G401.6 (cell line): ENCODE measurements at regions not wholly inside any gene's neighbourhood (a gene's known extent, or its start where the extent isn't known, plus 50 kb on each side); places are given as distances from the start of the nearest gene placed in this dataset.

Experiments
- FAIRE-seq: peaks from 2 replicates; lab custom pipeline; 2012; peaks lifted over from hg19 to GRCh38; lab: Jason Lieb, UNC

DNA sequence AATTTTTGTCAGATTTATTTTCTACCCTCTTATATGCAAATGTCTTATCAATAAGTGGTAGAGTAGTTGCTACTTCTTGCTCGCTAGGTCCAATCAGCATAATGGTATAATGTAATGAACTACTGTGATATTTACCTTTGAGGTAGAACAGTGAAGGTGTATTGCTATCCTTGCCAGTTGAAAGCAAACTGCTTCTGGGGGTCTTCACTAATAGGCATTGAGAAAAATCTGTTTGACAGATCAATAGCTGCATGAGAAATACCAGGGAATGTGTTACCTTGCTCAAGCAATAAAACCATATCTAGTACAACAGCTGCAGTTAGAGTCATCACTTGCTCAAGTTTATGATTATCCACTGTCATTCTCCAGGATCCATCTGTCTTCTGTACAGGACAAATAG lies 50.1 kb upstream of the EFEMP1 start:
- no peak for FAIRE-seq

DNA sequence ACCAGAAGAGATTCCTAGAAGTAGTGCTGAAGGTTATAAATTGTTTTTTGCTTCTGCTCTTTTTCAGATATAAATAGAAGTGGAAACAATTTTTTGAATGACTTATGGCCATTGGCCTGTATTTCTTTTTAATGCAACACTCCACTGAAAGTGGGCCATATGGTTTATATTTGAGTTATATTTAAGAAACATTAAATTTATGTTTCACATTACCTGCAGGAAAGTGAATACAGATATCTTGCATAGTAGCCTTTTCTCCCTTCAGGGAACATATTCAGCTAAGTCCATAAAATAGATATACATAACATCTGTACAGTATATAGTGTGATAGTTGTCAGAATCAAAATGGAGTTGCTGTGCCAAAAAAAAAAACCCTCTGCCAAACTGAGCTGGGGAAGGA lies 53.1 kb upstream of the EFEMP1 start:
- no peak for FAIRE-seq

DNA sequence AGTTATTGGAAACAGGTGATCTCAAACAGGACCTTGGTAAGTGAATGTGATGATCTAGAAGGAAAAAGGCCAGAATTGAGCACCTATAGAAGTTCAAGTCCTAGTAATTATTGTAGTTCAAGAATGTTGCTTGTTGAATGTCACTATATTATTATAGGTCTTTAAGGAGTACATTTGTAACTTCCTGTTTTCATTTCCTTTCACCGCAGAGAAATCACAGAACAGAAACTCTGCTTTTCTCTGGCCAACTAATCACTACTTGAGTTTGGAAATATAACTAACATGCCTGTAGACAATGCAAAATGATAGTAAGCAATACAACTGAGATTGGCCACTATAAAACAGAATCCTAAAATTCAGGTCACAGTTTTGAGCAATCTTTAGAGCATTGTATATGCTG lies 61.8 kb upstream of the EFEMP1 start:
- no peak for FAIRE-seq

DNA sequence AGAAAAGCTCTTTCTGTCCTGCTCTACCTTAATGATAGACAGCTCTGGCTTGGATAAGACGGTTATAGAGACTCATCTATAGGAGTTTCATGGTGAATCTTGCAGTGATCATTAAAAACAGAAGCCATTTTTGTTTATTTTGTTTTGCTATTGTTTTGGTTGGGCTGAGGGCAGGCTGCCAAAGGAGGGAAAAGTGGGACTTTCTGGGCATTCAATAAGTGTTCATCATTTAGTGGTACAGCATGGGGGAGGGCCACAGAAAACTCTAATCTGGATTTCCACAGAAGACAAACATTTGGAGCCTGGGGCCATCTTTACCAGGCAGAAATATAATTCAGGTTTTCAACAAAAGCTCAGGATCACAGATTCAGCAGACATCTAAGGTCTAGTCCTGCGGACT lies 62.4 kb upstream of the EFEMP1 start:
- FAIRE-seq: no peak

DNA sequence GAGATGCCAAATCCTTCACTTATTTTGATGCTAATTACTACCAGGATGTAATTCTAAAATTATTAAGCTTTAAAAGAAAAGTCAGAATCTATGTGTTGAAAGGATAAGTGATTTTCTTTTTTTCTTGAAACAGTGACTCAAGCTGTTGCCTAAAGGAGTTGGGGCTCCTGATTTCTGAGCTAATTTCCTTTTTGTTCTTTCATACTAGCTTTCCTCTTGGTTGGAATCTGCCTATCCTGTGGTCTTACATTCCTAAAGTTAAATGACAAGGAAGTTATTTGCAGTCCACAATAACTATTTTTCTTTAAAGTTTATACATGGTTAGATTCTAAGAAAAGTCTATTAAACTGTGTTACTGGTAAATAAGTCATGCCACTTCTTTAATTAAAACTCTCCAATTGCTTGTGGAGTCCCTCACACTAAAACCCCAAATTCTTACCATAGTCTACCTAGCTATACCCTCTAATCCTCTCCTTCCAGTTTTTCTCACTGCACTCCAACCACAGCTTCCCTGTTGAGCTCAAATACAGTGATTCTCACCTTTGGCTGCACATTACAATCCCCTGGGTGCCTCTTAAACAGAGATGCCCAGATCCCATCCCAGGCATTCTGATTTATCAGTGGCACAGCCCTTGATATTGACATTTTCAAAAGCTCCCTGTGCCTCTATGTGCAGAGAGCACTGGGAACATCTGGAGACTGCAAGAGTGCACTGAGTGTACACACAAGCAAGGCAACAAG lies 63.3 kb upstream of the EFEMP1 start:
- FAIRE-seq: no peak

DNA sequence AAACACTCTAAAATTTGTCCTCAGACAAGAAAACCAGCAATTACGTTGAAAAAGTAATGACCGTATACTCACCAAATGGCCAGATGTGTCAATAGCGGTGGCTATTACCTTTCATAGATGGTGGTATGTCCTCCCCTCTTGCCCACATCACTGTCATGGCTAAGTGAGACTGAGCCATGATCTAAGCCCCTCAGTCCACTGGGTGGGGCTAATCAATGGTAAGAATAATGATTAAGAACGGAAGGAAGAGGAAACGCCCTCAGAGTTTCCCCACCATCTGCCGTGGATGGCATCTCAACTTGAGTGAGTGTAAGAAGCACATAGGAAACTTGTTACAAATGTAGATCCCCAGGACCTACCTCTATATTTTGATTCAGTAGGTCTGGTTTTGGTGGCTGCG lies 65.8 kb upstream of the EFEMP1 start:
- FAIRE-seq: no peak

DNA sequence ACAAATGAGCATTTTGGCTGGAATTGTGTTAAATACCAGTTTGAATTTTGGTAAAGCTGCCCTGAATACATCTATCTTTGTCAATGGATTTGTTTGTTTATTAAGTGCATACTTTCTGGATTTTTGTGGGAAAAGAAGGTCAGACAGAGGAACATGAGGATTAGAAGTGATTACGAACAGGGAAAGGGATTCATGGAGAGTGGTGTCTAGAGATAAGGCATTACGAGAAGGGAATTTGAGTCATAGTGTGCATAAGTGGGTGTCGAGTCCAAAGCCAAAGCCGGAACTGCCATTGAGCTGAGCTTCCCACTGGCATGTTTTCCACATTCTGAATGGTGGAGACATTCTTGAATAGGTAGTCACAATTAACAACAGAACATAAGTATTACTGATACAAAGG lies 68.9 kb upstream of the EFEMP1 start:
- FAIRE-seq: no peak

DNA sequence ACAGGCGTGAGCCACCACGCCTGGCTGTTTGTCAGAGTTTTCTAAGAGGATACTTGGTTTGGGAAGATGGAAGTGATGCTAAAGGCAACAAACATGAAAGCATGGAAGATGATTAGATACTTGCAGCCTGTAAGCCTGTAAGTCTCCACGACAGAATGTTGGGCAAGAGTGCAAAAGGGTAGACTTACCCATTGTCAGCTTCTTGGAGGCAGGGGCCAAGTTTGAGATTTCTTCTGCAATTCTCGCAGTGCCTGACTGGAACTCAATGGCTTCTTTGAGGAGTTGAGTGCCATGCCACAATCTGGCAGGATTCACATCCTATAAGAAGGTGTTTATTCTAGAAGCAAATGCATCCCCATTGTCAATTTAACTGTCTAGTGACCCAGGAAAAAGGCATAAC lies 70.1 kb upstream of the EFEMP1 start:
- FAIRE-seq: no peak

DNA sequence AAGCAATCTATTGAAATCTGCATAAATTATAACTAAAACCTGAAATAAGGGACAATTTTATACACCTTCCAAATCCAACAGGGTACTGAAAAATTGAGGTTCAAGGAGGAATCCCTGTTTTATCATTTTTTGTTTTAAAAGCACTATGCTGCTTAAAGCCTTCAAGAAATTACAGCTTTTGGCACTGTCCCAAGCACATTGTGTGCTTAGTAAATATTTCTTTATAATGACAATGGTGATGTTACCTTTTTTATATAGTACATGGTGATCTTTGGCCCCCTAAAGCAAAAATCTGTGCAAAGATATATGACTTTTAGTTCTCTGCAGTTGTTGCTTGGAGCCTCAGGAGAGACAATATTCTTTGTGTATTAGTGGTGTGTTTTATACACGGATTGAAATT lies 71.6 kb upstream of the EFEMP1 start:
- FAIRE-seq: no peak

DNA sequence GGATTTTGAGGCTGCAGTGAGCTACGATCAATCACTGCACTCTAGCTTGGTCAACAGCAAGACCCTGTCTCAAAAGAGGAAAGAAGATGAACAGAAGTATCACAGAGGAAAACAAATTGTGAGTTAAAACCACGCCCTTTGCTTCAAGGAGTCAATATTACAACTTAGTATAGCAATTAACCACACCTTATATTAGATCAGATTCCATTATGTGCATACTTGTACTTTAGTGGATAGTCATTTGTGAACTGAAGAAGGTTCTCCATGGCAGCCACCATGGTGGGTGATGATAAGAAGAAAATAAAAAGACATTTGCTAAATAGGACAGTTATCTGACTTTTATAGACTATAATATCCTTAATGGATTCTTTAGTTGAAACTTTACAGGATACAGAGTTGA lies 72.3 kb upstream of the EFEMP1 start:
- no peak for FAIRE-seq

DNA sequence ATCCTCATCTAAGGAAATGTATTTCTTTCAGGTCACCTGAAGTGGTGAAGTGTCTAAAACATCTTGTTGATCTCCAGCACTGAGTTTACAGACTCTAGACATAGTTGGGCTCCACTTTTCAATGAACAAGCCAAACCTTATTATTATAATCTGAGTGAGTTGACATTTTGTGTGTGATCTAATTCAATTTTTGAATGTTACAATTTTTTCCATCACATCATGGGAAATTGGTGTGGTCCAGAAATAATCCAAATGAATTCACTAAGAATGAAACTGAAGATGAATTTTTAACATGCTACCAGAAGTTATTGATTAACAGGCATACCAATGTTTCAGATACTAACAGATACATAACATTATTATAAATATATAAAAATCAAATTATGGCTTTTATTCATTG lies 75.6 kb upstream of the EFEMP1 start:
- FAIRE-seq: no peak

DNA sequence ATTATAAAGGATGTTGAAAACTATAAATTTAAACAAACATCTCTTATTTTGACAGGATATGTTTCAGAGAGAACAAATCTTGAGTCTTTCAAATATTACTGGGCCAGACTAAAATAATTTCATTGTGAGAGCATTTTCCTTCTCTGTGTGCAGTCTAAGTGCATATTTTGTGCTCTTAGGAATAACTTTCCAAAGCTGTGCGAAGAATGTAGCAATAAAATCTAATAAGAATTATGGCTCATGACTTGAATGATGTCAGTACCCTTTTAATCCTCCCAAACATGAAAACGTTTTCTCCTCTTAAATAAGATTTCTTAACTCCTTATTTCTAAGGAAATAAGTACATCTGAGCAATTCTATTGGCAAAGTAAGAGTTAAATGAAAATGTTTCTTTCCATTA lies 76.2 kb upstream of the EFEMP1 start:
- no peak for FAIRE-seq

DNA sequence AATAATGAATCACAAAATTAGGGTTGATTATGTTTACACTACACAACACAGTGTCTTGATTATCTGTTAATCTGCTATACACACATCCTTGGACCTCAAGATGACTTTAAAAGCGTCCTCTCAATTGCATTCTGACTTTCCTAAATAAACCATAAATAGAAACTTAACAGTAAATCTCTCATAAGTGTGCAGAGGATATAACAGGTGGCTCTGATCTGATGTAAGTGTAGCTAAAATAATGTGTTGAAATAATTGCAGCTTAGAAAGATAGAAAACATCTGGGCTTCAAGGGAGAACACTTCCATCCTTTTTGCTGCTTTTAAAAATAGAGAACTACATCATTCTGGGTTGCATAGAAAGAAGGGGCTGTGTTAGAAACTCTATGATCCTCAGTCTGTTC lies 78.4 kb upstream of the EFEMP1 start:
- FAIRE-seq: no peak

DNA sequence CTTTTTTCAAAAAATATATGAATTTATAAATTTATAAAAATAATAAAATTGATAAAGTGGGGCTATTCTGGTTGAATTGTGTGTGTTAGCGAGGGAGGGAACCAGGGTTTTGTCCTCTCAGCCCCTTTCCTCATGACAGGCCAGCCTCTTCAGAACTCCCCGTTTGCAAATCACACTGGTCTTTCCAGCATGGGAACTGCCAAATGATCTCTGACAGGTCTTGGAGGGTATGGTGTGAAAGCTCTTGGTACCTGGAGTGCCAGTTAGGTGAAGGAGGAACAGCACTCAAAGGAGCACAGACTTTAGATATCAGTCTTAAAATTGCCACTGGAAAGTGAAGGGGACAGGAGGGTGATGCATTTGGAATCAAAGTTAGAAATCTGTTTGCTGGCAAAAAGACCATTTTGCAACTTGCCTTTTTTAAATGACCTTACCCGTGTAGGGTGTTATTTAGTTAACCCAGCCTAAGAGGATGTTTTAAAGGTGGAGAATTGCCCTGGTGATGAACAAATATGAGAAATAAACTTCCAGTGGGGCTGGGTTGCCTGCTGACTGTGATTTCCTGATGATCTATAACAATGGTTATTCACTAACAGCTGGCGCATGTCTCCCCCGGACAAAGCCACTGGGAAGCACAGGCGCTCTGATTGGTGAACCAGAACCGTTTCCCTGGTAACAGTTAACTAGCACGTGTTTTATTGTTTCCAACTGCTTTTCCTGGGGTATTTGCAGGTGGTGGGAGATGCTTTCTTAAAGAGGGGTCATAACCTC lies 85.3 kb upstream of the EFEMP1 start:
- no peak for FAIRE-seq

DNA sequence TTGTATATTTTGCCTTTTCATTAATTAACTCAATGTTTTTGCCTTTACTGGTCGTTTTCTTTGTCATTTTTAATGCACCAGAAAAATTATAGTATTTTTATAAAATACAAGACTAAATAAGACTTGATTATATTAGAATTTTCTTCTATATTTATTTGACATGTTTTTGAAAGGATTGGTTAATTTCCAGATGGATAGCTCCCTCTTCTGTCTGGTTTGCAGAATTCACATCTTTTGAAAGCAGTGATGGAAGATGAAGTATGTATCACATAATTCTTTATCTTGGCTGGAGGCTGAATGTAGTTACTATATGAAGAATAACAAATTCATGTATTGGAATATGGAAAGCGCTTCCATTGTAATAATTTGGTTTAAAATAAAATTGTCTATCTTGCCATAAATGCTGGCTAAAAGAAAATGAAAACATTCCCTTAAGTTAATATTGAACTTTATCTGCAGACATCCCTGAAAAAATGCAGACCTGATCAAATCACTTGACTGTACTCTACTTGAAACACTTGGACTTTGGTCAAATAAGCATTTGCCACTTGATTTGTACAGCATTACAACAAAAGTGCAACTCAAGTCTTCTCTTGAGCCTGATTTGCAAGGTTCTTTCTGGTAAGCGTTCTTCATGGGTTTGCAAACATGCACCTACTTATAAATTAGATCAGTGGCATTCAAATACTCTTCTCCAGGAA lies 86.3 kb upstream of the EFEMP1 start:
- peak; percentile 96 for FAIRE-seq

DNA sequence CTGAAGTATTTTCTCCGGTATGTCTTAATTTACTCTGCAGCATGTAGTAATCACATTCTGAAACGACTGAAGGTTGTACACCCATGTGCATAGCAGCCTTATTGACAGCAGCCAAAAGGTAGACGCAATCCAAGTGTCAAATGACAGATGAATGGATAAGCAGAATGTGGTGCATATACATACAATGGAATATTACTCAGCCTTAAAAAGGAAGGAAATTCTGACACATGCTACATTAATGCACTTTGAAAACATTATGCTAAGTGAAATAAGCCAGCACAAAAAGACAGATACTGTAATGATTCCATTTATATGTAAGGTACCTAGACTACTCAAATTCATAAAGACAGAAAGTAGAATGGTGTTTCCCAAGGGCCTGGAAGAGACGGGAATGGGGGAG lies 88.0 kb upstream of the EFEMP1 start:
- no peak for FAIRE-seq

DNA sequence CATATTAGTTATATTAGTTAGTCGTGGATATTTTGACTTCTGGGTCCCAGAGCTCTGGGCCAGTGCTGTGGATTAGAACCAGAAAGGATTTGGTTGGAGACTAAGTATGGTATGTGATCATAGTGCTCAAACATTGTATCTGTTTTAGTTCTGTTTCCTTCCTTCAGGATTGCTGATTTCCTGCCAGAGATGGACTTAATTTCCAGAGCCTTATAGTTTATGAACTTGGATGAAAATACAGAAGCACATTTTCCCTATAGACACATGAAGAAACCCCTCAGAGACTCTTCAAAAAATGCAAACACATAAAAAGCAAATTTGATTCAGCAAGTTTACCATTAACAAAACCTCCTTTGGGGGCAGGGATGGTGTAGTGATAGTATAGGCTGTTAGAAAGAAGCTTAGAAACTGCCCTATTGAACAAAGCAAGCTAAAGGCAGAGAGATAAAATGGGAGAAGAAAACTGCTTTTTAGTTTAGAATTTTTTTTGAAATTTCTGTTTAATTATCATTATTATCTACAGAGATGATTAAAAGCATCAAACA lies 88.7 kb upstream of the EFEMP1 start:
- no peak for FAIRE-seq

DNA sequence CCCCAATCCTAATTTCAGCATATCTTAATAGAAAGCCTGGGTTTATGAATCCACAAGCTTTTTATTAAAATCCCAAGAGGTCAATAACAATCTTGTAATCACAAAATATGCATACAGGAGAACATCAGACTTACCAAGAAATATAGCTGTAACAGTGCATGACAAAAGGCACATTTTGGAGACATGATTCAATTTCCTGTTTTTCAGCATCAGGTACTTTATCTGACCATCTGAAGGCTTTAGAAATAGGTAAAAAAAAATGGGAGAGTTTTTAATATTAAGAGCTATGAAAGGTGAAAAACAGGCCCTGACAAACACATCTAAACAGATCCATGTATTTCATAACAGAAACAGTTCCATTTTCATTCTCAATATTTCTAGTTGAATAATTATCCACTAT lies 89.9 kb upstream of the EFEMP1 start:
- FAIRE-seq: no peak

DNA sequence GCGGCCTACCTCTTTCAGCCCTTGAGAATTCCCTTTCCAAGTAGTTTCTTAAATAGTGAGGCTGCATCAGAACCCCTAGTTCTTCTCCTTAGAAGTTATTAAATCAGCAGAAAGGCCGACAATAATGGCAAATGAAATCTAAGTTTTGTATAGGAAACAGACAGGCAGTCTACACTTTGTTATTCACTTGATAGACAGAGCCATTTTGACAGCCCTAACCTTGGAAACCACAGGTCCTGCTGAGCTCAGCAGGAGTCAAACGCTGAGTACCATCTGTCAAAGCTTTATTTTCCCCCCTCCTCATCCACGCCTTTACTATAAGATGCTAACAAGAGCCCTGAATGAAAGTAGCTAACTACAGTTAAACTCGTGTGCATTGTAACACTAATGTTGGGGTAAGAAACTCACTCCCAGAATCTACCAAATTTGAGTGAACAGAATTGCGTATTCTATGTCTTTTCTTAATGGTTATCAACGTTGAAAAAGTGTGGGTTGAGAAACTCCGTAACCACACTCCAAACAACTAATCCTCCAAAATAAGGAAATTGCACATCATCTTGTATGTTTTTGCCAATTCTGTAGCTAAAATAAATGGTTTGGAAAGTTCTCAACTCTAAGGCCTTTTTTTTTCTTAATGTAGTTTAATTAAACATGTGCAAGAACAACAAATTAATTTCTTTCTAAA lies 90.6 kb upstream of the EFEMP1 start:
- no peak for FAIRE-seq

DNA sequence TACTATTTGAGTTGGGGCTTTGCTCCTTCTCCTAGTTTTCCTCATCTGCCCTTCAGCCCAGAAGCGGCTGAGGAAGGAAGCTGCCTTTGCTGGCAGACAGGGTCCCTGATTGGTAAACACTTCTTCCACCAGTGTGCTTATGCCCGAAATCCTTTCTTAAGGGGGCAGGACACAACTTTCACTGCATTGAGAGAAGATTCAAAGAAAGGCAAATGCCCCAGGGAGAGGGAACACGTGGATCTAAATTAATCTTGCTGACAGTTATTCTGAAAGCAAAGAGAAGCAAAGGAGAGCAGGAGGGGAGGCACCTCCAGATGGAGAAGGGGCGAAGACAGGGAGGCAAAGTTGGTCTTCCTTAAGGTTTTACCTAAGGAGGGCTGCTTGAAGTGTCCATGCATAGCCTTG lies 92.1 kb upstream of the EFEMP1 start:
- no peak for FAIRE-seq

DNA sequence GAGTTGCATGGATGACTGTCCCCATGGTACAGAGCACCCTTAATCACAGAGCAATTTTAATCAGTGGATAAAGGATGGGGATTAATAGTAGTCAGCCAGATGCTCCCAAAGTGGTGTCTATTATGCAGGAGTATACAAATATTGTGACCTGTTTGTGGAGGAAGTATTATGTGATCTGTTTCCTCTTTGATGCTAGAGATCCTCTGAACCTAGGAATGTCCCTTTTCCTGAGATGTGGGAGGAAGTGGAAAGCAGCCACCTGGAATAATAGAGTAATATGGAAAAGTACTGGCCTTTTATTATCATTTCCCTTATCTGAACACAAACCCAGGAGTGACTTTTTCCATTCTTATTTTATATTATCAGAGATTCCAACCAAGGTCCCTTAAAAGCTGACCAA lies 94.2 kb upstream of the EFEMP1 start:
- FAIRE-seq: no peak

DNA sequence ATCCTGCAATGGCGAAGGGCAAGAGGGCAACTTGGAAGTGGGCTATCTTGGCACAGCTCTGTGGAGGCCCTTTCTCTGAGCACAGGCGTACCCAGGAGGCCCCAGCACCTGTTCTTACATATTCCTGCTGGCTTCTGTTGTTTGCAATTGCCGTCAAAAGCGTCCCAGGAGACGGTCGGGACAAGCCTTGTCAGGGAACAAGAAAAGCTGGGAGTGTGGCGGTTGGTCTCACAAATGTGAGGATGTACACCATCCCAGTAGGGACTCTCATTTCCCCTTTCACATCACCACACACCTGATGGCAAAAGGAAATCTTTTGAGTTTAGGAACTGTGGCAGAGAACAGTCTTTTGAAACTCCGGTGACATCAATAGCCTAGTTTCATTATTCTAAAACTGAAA lies 94.7 kb upstream of the EFEMP1 start:
- no peak for FAIRE-seq

DNA sequence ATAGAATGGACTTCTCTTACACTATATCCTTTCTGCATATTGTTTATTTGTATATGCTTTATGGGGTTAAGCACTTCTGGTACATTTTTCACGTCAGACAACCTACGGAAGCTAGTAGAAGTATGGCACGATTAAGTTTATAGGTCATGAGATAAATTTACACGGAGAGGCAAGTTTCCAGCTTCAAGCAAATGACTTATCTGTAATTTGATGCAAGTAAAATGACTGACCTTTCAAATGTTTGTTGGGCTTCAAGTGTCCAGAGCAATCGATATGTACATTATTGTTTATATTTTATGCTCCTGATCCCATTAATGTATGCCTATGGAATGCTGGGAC lies 97.5 kb upstream of the EFEMP1 start:
- FAIRE-seq: no peak
